Ascending aorta (tissue), 2 donors: ENCODE measurements at regions not wholly inside any gene's neighbourhood (a gene's known extent, or its start where the extent isn't known, plus 50 kb on each side); places are given as distances from the start of the nearest gene placed in this dataset.

Source experiments
- DNase-seq, 2 donors: peaks; one replicate each; pipeline ENCODE4 v3.0.0-alpha.2; 2019; ENCODE audit warnings: low spot score in 2 of 2
- H3K27ac ChIP-seq, 2 donors: fragments of 200-600 bp; sonication (generic); one replicate each; pipeline ENCODE4 v1.5.1; 2016 to 2017; ENCODE audit warnings: mild to moderate bottlenecking in 1 of 2
- H3K27me3 ChIP-seq: fragments of 200-600 bp; sonication (generic); one replicate; pipeline ENCODE4 v1.5.1; 2017
- H3K36me3 ChIP-seq, 2 donors: fragments of 200-600 bp; sonication (generic); one replicate each; pipeline ENCODE4 v1.5.1; 2016
- H3K4me1 ChIP-seq, 2 donors: fragments of 200-600 bp; sonication (generic); one replicate each; pipeline ENCODE4 v1.5.1; 2016 to 2017; ENCODE audit warnings: mild to moderate bottlenecking in 1 of 2
- H3K4me3 ChIP-seq, 2 donors: fragments of 200-600 bp; sonication (generic); one replicate each; pipeline ENCODE4 v1.5.1; 2016 to 2017; ENCODE audit warnings: mild to moderate bottlenecking in 1 of 2
- H3K9me3 ChIP-seq, 2 donors: fragments of 200-600 bp; sonication (generic); one replicate each; pipeline ENCODE4 v1.5.1; 2016
- CTCF ChIP-seq, 3 experiments: fragments of 200-600 bp in 2 of 3; fragments of 450-650 bp in 1 of 3; sonication (generic) in 2 of 3; IDR thresholded peaks; one replicate each; pipeline ENCODE4 v1.5.1; 2016 to 2019; ENCODE audit warnings: antibody characterized with exemption in 3 of 3, mild to moderate bottlenecking in 1 of 3, moderate library complexity in 1 of 3
- intact Hi-C: fragments of 100-400 bp; cut with DNase I; formaldehyde crosslinking; loops from one replicate; pipeline ENCODE4 v1.15.1; 2023

GRCh38 chr2:33949371-33949770, 350.3 kb upstream of the FAM98A start:
- Histone ChIP-seq H3K27ac (no peak overlapping the region), H3K9me3 (no peaks in the 10 kb centered on the region), H3K4me3 (no peak overlapping the region), H3K4me1 (no peaks in the 10 kb centered on the region), H3K36me3 (no peaks in the 10 kb centered on the region), H3K27me3 (no peaks in the 10 kb centered on the region)
- no peak for DNase-seq
- intact Hi-C loops = no loop called here
- no peak for TF ChIP-seq CTCF (IDR thresholded peaks at IDR 0.05)

- H3K9me3 ChIP-seq = no peaks in the 10 kb centered on the region
- no peak for DNase-seq
- intact Hi-C loops = no loop called here
- no peaks in the 10 kb centered on the region for H3K36me3 ChIP-seq
- no peak overlapping the region for H3K27ac ChIP-seq
- H3K4me3 ChIP-seq = no peak overlapping the region
- TF ChIP-seq CTCF (IDR thresholded peaks at IDR 0.05) = no peak
- no peaks in the 10 kb centered on the region for H3K4me1 ChIP-seq
- H3K27me3 ChIP-seq = no peaks in the 10 kb centered on the region
Measured at GRCh38 chr2:33946193-33946592, 347.1 kb upstream of the FAM98A start.

GRCh38 chr2:33933203-33933602, 334.1 kb upstream of the FAM98A start:
- Histone ChIP-seq H3K27me3 (no peaks in the 10 kb centered on the region), H3K9me3 (no peaks in the 10 kb centered on the region), H3K27ac (no peak overlapping the region), H3K4me3 (no peak overlapping the region), H3K4me1 (no peaks in the 10 kb centered on the region), H3K36me3 (no peaks in the 10 kb centered on the region)
- no peak for DNase-seq
- no peak for TF ChIP-seq CTCF (IDR thresholded peaks at IDR 0.05)
- intact Hi-C loops = no loop called here

GRCh38 chr2:33931164-33931563, 332.1 kb upstream of the FAM98A start:
- no peak for TF ChIP-seq CTCF (IDR thresholded peaks at IDR 0.05)

GRCh38 chr2:33929467-33929866, 330.4 kb upstream of the FAM98A start:
- H3K4me3 ChIP-seq = no peak overlapping the region
- no peaks in the 10 kb centered on the region for H3K36me3 ChIP-seq
- TF ChIP-seq CTCF (IDR thresholded peaks at IDR 0.05) = no peak
- no peaks in the 10 kb centered on the region for H3K27me3 ChIP-seq
- no peaks in the 10 kb centered on the region for H3K9me3 ChIP-seq
- intact Hi-C loops = no loop called here
- no peak overlapping the region for H3K27ac ChIP-seq
- no peaks in the 10 kb centered on the region for H3K4me1 ChIP-seq
- DNase-seq = no peak

More at GRCh38 chr2:33931164-33931563, 332.1 kb upstream of the FAM98A start:
- no peaks in the 10 kb centered on the region for H3K9me3 ChIP-seq
- H3K27ac ChIP-seq = no peak overlapping the region
- intact Hi-C loops = no loop called here
- H3K27me3 ChIP-seq = no peaks in the 10 kb centered on the region
- no peak overlapping the region for H3K4me3 ChIP-seq
- no peaks in the 10 kb centered on the region for H3K36me3 ChIP-seq
- H3K4me1 ChIP-seq = no peaks in the 10 kb centered on the region
- no peak for DNase-seq

GRCh38 chr2:33927756-33928155, 328.7 kb upstream of the FAM98A start:
- Histone ChIP-seq H3K4me1 (no peaks in the 10 kb centered on the region), H3K36me3 (no peaks in the 10 kb centered on the region), H3K27ac (no peak overlapping the region), H3K4me3 (no peak overlapping the region), H3K9me3 (no peaks in the 10 kb centered on the region), H3K27me3 (no peaks in the 10 kb centered on the region)
- no peak for DNase-seq
- intact Hi-C loops = no loop called here
- TF ChIP-seq CTCF (IDR thresholded peaks at IDR 0.05) = no peak
